ENCODE measurements at regions not wholly inside any gene's neighbourhood (a gene's known extent, or its start where the extent isn't known, plus 50 kb on each side); places are given as distances from the start of the nearest gene placed in this dataset.

DNA sequence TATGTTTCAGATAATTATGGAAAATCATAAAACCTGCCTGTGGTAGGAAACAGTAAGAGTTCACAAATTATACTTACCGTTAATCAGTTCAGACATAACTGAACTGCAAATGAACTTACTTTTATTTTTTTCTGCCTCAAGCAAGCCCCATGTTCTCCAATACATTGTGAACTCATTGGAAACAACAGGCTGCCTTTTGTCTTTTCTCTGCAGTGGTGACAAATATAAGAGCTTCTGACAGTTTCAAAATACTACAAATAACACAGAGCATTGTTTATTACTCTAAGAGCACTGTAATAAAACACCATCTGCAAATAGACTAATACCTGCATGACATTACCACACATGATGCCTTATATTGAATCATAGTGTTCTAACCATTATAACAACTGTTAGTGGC lies 94.0 kb upstream of the CDCA7L start:
- TF ChIP-seq, protein P1, sequence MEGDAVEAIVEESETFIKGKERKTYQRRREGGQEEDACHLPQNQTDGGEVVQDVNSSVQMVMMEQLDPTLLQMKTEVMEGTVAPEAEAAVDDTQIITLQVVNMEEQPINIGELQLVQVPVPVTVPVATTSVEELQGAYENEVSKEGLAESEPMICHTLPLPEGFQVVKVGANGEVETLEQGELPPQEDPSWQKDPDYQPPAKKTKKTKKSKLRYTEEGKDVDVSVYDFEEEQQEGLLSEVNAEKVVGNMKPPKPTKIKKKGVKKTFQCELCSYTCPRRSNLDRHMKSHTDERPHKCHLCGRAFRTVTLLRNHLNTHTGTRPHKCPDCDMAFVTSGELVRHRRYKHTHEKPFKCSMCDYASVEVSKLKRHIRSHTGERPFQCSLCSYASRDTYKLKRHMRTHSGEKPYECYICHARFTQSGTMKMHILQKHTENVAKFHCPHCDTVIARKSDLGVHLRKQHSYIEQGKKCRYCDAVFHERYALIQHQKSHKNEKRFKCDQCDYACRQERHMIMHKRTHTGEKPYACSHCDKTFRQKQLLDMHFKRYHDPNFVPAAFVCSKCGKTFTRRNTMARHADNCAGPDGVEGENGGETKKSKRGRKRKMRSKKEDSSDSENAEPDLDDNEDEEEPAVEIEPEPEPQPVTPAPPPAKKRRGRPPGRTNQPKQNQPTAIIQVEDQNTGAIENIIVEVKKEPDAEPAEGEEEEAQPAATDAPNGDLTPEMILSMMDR (IDR thresholded peaks at IDR 0.05 in 8 of 11, conservative IDR thresholded peaks at IDR 0.05 in 3 of 11) = no peak
- TF ChIP-seq POLR2AphosphoS5 (IDR thresholded peaks at IDR 0.05) (no peak), POLR2A (IDR thresholded peaks at IDR 0.05) (no peak)

All from spleen (tissue), 7 donors.